RWPE1 (cell line): ENCODE measurements at regions not wholly inside any gene's neighbourhood (a gene's known extent, or its start where the extent isn't known, plus 50 kb on each side); places are given as distances from the start of the nearest gene placed in this dataset.

Source experiments
- CTCF ChIA-PET: fragments of 350-600 bp; sonication (Branson Sonifier 250); formaldehyde crosslinking; extraction: SDS; loops from one replicate; lab custom pipeline; 2021; lab: Yijun Ruan, JAX
- POLR2A ChIA-PET: fragments of 400-600 bp; formaldehyde crosslinking; extraction: SDS; loops from one replicate; lab custom pipeline; 2020; ENCODE audit warnings: antibody characterized with exemption; ENCODE audit not compliant: low non-redundant PET; lab: Yijun Ruan, JAX
- DNase-seq: peaks from one replicate; pipeline ENCODE4 v3.0.0; 2012; ENCODE audit warnings: low spot score
- H3K27ac ChIP-seq: fragments of 450-650 bp; 2 replicates; pipeline ENCODE4 v1.5.1; 2017
- CTCF ChIP-seq: fragments of 450-650 bp; conservative IDR thresholded peaks from 2 replicates; pipeline ENCODE4 v1.5.1; 2017; ENCODE audit warnings: low read depth, mild to moderate bottlenecking

- ChIA-PET CTCF (no interaction called here), POLR2A (no interaction called here)
- TF ChIP-seq CTCF, result no peak
- H3K27ac ChIP-seq, result no peak overlapping the region
- DNase-seq, result no peak
These were observed 215.1 kb upstream of the CPEB2 start for GRCh38 chr4:14787221-14787620.

GRCh38 chr4:14787894-14788293 is 214.4 kb upstream of the CPEB2 start:
- CTCF ChIA-PET, result no interaction called here

DNA sequence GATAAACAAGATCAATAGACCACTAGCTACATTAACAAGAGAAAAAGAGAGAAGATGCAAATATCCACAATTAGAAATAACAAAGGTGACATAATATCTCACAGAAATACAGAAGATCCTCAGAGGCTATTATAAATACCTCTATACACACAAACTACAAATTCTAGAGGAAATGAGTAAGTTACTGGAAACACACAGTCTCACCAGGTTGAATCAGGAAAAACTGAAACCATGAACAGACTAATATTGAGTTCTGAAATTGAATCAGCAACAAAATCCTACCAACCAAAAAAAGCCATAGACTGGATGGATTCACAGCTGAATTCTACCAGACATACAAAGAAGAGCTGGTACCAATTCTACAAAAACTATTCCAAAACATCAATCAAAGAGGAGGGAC is 211.8 kb upstream of the CPEB2 start:
- DNase-seq, result no peak
- no peak for TF ChIP-seq CTCF
- H3K27ac ChIP-seq, result no peak overlapping the region
- POLR2A ChIA-PET, result no interaction called here
- CTCF ChIA-PET, result interaction anchor here (0.6 kb wide), 1 partner anchor 565 kb away, joined by 3 read pairs; no protein-coding TSS in a partner anchor

More at GRCh38 chr4:14787894-14788293, 214.4 kb upstream of the CPEB2 start:
- no peak overlapping the region for H3K27ac ChIP-seq
- POLR2A ChIA-PET, result no interaction called here
- no peak for DNase-seq
- TF ChIP-seq CTCF, result no peak

DNA sequence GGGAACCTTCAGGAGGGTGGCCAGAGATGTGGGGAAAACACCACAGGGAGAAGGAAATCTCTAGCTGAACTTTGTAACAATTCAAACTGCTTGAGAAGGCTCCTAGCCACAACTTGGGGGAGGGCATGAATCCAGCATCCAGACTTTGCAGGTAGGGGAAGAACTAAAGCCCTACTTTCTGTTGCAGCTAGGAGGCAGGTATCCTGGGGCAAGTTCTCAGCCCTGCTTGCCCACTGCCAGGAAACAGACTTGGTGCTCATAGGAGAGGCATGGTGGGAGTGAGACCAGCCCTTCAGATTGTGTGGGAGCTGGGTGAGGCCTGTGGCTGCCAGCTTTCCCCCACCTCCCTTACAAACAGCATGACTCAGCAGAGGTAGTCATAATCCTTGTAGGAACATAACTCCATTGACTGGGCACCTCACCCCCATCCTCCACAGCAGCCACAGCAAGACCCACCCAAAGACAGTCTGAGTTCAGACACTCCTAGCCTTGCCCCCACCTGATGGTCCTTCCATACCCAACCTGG is 209.5 kb upstream of the CPEB2 start:
- no peak for TF ChIP-seq CTCF
- POLR2A ChIA-PET, result no interaction called here
- CTCF ChIA-PET, result interaction anchor here (0.7 kb wide), 1 partner anchor 43 kb away, joined by 4 read pairs; no protein-coding TSS in a partner anchor
- H3K27ac ChIP-seq, result no peak overlapping the region
- DNase-seq, result peak; percentile 6

DNA sequence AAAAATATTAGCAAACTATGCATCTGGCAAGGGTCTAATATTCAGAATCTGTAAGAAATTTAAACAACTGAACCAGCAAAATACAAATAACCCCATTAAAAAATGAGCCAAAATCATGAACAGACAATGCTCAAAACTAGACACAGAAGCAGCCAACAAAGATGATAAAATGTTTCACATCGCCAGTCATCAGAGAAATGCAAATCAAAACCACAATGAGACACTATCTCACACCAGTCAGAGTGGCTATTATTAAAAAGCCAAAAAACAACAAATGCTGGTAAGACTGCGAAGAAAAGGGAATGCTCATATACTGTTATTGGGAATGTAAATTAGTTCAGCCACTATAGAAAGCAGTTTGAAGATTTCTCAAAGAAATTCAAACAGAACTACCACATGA is 201.3 kb upstream of the CPEB2 start:
- no peak for DNase-seq
- no peak overlapping the region for H3K27ac ChIP-seq
- ChIA-PET POLR2A (no interaction called here), CTCF (no interaction called here)
- no peak for TF ChIP-seq CTCF

GRCh38 chr4:14802596-14802995 is 199.7 kb upstream of the CPEB2 start:
- H3K27ac ChIP-seq, result no peak overlapping the region
- ChIA-PET POLR2A (no interaction called here), CTCF (no interaction called here)
- DNase-seq, result no peak
- no peak for TF ChIP-seq CTCF
